Vagina (tissue), 2 donors: ENCODE measurements at regions not wholly inside any gene's neighbourhood (a gene's known extent, or its start where the extent isn't known, plus 50 kb on each side); places are given as distances from the start of the nearest gene placed in this dataset.

ENCODE experiments used
- DNase-seq, 2 donors: peaks; one replicate each; pipeline ENCODE4 v3.0.0-alpha.2; 2017; ENCODE audit errors: extremely low spot score in 2 of 2
- H3K27ac ChIP-seq: fragments of 200-600 bp; sonication (generic); one replicate; pipeline ENCODE4 v1.5.1; 2019
- H3K27me3 ChIP-seq: fragments of 200-600 bp; sonication (generic); one replicate; pipeline ENCODE4 v1.5.1; 2019
- H3K36me3 ChIP-seq, 2 donors: fragments of 200-600 bp; sonication (generic); one replicate each; pipeline ENCODE4 v1.5.1; 2017 to 2019
- H3K4me1 ChIP-seq: fragments of 200-600 bp; sonication (generic); one replicate; pipeline ENCODE4 v1.5.1; 2019
- H3K4me3 ChIP-seq, 2 donors: fragments of 200-600 bp; sonication (generic); 1 replicate in 1 of 2; 2 replicates in 1 of 2; pipeline ENCODE4 v1.5.1; 2016 to 2019
- H3K9me3 ChIP-seq: fragments of 200-600 bp; sonication (generic); one replicate; pipeline ENCODE4 v1.5.1; 2019
- POLR2A ChIP-seq, 2 donors: fragments of 450-650 bp; IDR thresholded peaks; one replicate each; pipeline ENCODE4 v1.6.1; 2017; ENCODE audit warnings: antibody characterized with exemption in 2 of 2, mild to moderate bottlenecking in 2 of 2, moderate library complexity in 2 of 2
- POLR2AphosphoS5 ChIP-seq, 2 donors: sonication (generic); formaldehyde crosslinking; IDR thresholded peaks; one replicate each; pipeline ENCODE4 v1.9.0; 2017; ENCODE audit warnings: antibody characterized with exemption in 2 of 2, mild to moderate bottlenecking in 2 of 2, low read depth in 1 of 2; ENCODE audit not compliant: insufficient read depth in 1 of 2
- intact Hi-C: fragments of 100-400 bp; cut with DNase I; formaldehyde crosslinking; loops from one replicate; pipeline ENCODE4 v1.15.1; 2023
- TF ChIP-seq, protein P1 (sequence below), 3 experiments: fragments of 450-650 bp in 2 of 3; fragments of 200-600 bp in 1 of 3; sonication (generic) in 1 of 3; IDR thresholded peaks; one replicate each; pipeline ENCODE4 v1.5.1; 2017 to 2019; ENCODE audit warnings: antibody characterized with exemption in 3 of 3, mild to moderate bottlenecking in 2 of 3, moderate library complexity in 2 of 3

DNA sequence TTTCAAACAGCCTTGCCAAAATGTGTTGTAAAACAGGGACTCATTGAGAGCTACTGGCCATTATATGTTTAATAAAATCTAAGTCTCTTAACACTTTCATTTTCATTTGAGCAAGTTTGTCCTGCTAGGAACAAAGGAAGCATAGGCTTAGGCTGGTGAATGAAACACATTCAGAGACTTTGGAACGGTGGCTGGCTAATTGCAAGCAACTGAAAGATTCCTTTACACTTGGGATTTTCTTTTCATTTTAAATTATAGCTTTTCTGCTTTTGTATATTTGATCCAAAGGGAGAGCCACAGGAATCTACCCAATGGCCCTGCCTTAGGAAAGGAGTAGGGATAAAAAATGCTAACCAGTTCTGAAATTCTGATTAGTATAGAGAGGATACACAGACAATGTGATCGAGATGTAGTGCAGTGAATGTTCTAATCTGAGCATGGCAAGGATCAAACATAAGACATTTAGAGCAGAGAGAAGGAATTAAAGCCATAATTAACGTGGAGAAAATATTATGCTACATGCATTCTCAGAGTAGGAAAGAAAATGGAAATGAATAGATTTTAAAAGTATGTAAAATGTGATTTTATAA is 911.4 kb upstream of the SLC39A10 start:
- TF ChIP-seq POLR2A (IDR thresholded peaks at IDR 0.05) (no peak), POLR2AphosphoS5 (IDR thresholded peaks at IDR 0.05; ENCODE audit: insufficient read depth in 1 of 2, low read depth in 1 of 2) (no peak)
- TF ChIP-seq, protein P1, sequence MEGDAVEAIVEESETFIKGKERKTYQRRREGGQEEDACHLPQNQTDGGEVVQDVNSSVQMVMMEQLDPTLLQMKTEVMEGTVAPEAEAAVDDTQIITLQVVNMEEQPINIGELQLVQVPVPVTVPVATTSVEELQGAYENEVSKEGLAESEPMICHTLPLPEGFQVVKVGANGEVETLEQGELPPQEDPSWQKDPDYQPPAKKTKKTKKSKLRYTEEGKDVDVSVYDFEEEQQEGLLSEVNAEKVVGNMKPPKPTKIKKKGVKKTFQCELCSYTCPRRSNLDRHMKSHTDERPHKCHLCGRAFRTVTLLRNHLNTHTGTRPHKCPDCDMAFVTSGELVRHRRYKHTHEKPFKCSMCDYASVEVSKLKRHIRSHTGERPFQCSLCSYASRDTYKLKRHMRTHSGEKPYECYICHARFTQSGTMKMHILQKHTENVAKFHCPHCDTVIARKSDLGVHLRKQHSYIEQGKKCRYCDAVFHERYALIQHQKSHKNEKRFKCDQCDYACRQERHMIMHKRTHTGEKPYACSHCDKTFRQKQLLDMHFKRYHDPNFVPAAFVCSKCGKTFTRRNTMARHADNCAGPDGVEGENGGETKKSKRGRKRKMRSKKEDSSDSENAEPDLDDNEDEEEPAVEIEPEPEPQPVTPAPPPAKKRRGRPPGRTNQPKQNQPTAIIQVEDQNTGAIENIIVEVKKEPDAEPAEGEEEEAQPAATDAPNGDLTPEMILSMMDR (IDR thresholded peaks at IDR 0.05): no peak
- H3K4me1 ChIP-seq: no peaks in the 10 kb centered on the region
- no peaks in the 10 kb centered on the region for H3K27me3 ChIP-seq
- no peak overlapping the region for H3K27ac ChIP-seq
- H3K36me3 ChIP-seq: no peaks in the 10 kb centered on the region
- DNase-seq: no peak
- intact Hi-C loops: no loop called here
- no peaks in the 10 kb centered on the region for H3K9me3 ChIP-seq
- no peak overlapping the region for H3K4me3 ChIP-seq

DNA sequence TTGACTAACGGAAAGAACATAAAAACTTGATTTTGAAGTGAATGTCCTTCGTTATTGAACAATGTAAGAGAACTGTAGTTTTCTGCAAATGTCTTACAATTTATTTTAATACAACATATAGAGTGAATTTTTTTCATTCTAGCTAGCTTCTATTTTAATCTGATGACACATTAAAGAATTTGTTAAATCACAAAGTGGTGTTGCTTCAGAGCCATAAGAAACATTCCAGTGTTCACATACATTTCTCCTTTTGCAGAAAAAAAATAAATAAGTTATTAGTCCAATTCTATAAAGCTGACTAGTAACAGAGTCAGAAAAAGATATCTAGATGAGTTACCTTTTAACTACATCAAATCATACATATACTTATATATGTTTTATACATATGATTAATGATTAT is 914.3 kb upstream of the SLC39A10 start:
- Histone ChIP-seq H3K36me3 (no peaks in the 10 kb centered on the region), H3K4me1 (no peaks in the 10 kb centered on the region), H3K4me3 (no peak overlapping the region), H3K27ac (no peak overlapping the region), H3K9me3 (no peaks in the 10 kb centered on the region), H3K27me3 (no peaks in the 10 kb centered on the region)
- intact Hi-C loops: no loop called here
- DNase-seq: no peak
- no peak for TF ChIP-seq POLR2A (IDR thresholded peaks at IDR 0.05)
- TF ChIP-seq, protein P1 (IDR thresholded peaks at IDR 0.05): no peak
- TF ChIP-seq POLR2AphosphoS5 (IDR thresholded peaks at IDR 0.05; ENCODE audit: insufficient read depth in 1 of 2, low read depth in 1 of 2): no peak

DNA sequence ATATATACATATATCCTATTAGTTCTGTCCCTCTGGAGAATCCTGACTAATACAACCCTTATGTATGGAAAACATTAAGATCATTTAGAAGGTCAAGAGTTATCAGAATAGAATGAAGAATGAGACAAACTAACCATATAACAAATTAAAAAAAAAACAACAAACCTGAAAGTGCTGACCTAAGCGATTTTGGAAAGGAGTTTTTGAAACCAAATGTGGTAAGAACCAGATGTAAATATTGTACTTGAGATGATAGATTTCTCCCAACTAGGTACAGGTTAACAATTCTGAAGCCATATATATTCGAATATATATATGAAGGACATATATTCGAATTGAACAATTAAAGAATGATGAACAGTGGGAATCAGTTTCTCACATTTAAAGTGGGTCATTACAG is 917.8 kb upstream of the SLC39A10 start:
- no peak for DNase-seq
- no peaks in the 10 kb centered on the region for H3K4me1 ChIP-seq
- intact Hi-C loops: no loop called here
- no peak for TF ChIP-seq POLR2A (IDR thresholded peaks at IDR 0.05)
- TF ChIP-seq, protein P1 (IDR thresholded peaks at IDR 0.05): no peak
- TF ChIP-seq POLR2AphosphoS5 (IDR thresholded peaks at IDR 0.05; ENCODE audit: insufficient read depth in 1 of 2, low read depth in 1 of 2): no peak
- H3K27ac ChIP-seq: no peak overlapping the region
- H3K9me3 ChIP-seq: no peaks in the 10 kb centered on the region
- H3K4me3 ChIP-seq: no peak overlapping the region
- H3K36me3 ChIP-seq: no peaks in the 10 kb centered on the region
- no peaks in the 10 kb centered on the region for H3K27me3 ChIP-seq

DNA sequence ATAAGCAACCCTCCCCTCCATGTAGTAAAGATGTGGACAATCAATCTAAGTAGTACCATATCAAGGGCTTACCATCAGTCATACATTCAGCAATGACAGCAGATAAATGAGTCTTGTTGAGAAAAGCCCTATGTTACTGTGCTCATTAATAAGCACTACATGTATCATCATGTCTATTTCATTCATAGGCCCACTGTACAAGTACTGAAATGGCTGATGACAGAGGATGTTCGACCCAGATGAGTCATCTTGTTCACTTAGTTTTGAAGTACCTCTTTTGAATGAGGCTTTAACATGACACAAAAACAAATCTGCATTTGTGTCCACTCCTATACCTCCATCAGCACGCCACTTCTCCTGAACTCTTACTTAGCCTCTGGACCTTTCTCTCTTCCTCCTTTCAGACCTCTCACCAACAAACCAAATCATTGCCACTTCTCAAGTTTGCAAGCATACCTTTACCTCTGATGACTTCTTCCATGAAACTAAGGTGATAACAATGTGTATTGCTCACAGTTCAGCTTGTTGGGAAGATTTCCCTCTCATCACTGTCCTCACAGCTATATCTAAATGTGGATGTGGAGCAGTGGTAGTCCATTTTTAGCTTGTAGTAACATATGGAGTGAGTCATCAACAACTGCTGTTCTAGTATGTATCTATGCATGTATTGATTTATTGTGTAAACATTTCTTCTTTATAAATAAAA is 921.0 kb upstream of the SLC39A10 start:
- intact Hi-C loops: no loop called here
- H3K9me3 ChIP-seq: no peaks in the 10 kb centered on the region
- no peaks in the 10 kb centered on the region for H3K36me3 ChIP-seq
- H3K27me3 ChIP-seq: no peaks in the 10 kb centered on the region
- DNase-seq: no peak
- no peaks in the 10 kb centered on the region for H3K4me1 ChIP-seq
- TF ChIP-seq, protein P1 (IDR thresholded peaks at IDR 0.05): no peak
- no peak overlapping the region for H3K27ac ChIP-seq
- no peak overlapping the region for H3K4me3 ChIP-seq

DNA sequence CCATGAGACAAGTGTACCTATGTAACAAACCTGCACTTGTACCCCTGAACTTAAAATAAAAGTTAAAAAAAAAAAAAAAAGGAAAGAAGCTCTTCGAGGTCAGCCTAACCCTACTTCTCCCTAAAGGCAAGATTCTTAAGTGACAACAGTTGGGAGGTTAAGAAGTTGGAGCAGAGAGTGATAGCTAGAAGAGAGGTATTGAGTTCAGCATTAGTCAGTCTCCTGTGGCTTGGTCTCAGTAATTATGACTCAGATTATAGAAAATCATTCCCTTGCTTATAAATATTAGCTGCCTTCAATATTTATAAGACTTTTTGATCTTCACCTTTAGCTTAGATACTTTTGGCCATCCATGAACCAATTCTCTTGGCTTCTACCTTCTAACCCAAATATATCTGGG is 926.8 kb upstream of the SLC39A10 start:
- no peak for DNase-seq
- intact Hi-C loops: no loop called here
- no peak for TF ChIP-seq POLR2AphosphoS5 (IDR thresholded peaks at IDR 0.05; ENCODE audit: insufficient read depth in 1 of 2, low read depth in 1 of 2)
- TF ChIP-seq, protein P1 (IDR thresholded peaks at IDR 0.05): no peak
- no peak for TF ChIP-seq POLR2A (IDR thresholded peaks at IDR 0.05)
- H3K4me3 ChIP-seq: no peak overlapping the region
- H3K36me3 ChIP-seq: no peaks in the 10 kb centered on the region
- H3K4me1 ChIP-seq: no peaks in the 10 kb centered on the region
- no peaks in the 10 kb centered on the region for H3K9me3 ChIP-seq
- no peaks in the 10 kb centered on the region for H3K27me3 ChIP-seq
- H3K27ac ChIP-seq: no peak overlapping the region
